Liver (tissue), 8 donors: ENCODE measurements at regions not wholly inside any gene's neighbourhood (a gene's known extent, or its start where the extent isn't known, plus 50 kb on each side); places are given as distances from the start of the nearest gene placed in this dataset.

Source experiments
- DNase-seq: peaks from one replicate; pipeline ENCODE4 v3.0.0-alpha.2; 2017; ENCODE audit warnings: low spot score
- H3K27ac ChIP-seq, 2 donors: one replicate each; pipeline ENCODE4 v1.7.0; 2013; ENCODE audit warnings: inconsistent platforms in 2 of 2, low read length in 2 of 2, control low read depth in 1 of 2, low read depth in 1 of 2, mild to moderate bottlenecking in 1 of 2
- H3K27me3 ChIP-seq, 4 donors: one replicate each; pipeline versions ENCODE4 v1.6.1 to v1.7.0; 2013; ENCODE audit warnings: low read length in 3 of 4, inconsistent platforms in 1 of 4, mild to moderate bottlenecking in 1 of 4, moderate library complexity in 1 of 4; ENCODE audit not compliant: control insufficient read depth in 4 of 4, insufficient read depth in 4 of 4
- H3K36me3 ChIP-seq, 4 donors: one replicate each; pipeline versions ENCODE4 v1.6.1 to v1.7.0; 2013; ENCODE audit warnings: low read length in 3 of 4, mild to moderate bottlenecking in 3 of 4, low read depth in 1 of 4, moderate library complexity in 1 of 4; ENCODE audit not compliant: control insufficient read depth in 4 of 4, insufficient read depth in 3 of 4
- H3K4me1 ChIP-seq, 4 donors: one replicate each; pipeline versions ENCODE4 v1.6.1 to v1.7.0; 2013; ENCODE audit warnings: low read length in 3 of 4, mild to moderate bottlenecking in 3 of 4, moderate library complexity in 1 of 4; ENCODE audit not compliant: control insufficient read depth in 4 of 4, insufficient read depth in 4 of 4
- H3K4me3 ChIP-seq, 3 donors: one replicate each; pipeline versions ENCODE4 v1.6.1 to v1.7.0; 2013; ENCODE audit warnings: low read length in 3 of 3, control low read depth in 1 of 3, low read depth in 1 of 3, mild to moderate bottlenecking in 1 of 3
- H3K9ac ChIP-seq, 2 donors: one replicate each; pipeline ENCODE4 v1.7.0; 2013; ENCODE audit warnings: low read length in 2 of 2, mild to moderate bottlenecking in 2 of 2, moderate library complexity in 2 of 2, control low read depth in 1 of 2, low read depth in 1 of 2
- H3K9me3 ChIP-seq, 4 donors: one replicate each; pipeline versions ENCODE4 v1.6.1 to v1.7.0; 2013; ENCODE audit warnings: low read length in 3 of 4; ENCODE audit not compliant: control insufficient read depth in 4 of 4
- FOXA1 ChIP-seq: IDR thresholded peaks from 2 replicates; pipeline ENCODE4 v1.6.1; 2016; ENCODE audit warnings: antibody characterized with exemption
- FOXA2 ChIP-seq: IDR thresholded peaks from 2 replicates; pipeline ENCODE4 v1.6.1; 2016; ENCODE audit warnings: antibody characterized with exemption
- GABPA ChIP-seq, 2 donors: IDR thresholded peaks in 1 of 2; conservative IDR thresholded peaks in 1 of 2; 2 replicates each; pipeline ENCODE4 v1.6.1; 2016; ENCODE audit warnings: antibody characterized with exemption in 2 of 2, mild to moderate bottlenecking in 1 of 2, moderate library complexity in 1 of 2
- HNF4G ChIP-seq: IDR thresholded peaks from 2 replicates; pipeline ENCODE4 v1.6.1; 2016; ENCODE audit warnings: antibody characterized with exemption
- JUND ChIP-seq, 2 donors: IDR thresholded peaks; 2 replicates each; pipeline ENCODE4 v1.6.1; 2016; ENCODE audit warnings: antibody characterized with exemption in 2 of 2
- RAD21 ChIP-seq, 2 donors: IDR thresholded peaks; 2 replicates each; pipeline ENCODE4 v1.6.1; 2016; ENCODE audit warnings: antibody characterized with exemption in 2 of 2, mild to moderate bottlenecking in 2 of 2
- RXRA ChIP-seq, 2 donors: IDR thresholded peaks; 2 replicates each; pipeline ENCODE4 v1.6.1; 2017 to 2018; ENCODE audit warnings: antibody characterized with exemption in 2 of 2, mild to moderate bottlenecking in 1 of 2
- YY1 ChIP-seq: IDR thresholded peaks from 2 replicates; pipeline ENCODE4 v1.6.1; 2016; ENCODE audit warnings: antibody characterized with exemption, mild to moderate bottlenecking
- WGBS: extraction: QIAGEN DNeasy Blood & Tissue Kit; methylation state at CpG from one replicate; pipeline ENCODE4 v1.1.7; 2013; 5-methylcytosine and 5-hydroxymethylcytosine counted together
- TF ChIP-seq, protein P1 (sequence below): IDR thresholded peaks from 2 replicates; pipeline ENCODE4 v1.6.1; 2016; ENCODE audit warnings: antibody characterized with exemption, mild to moderate bottlenecking
- TF ChIP-seq, protein P2 (sequence below): fragments of 150-350 bp; IDR thresholded peaks from 2 replicates; pipeline ENCODE4 v1.5.1; 2017; ENCODE audit warnings: improper control_type of control experiment, low read depth, low read length; ENCODE audit not compliant: missing input control
- TF ChIP-seq, protein P3 (sequence below): IDR thresholded peaks from 2 replicates; pipeline ENCODE4 v1.6.1; 2016; ENCODE audit warnings: antibody characterized with exemption
- TF ChIP-seq, protein P4 (sequence below): IDR thresholded peaks from 2 replicates; pipeline ENCODE4 v1.6.1; 2016; ENCODE audit warnings: antibody characterized with exemption
- TF ChIP-seq, protein P5 (sequence below): IDR thresholded peaks from 2 replicates; pipeline ENCODE4 v1.6.1; 2016; ENCODE audit warnings: antibody characterized with exemption
- donor health status: healthy.
- donor health status: healthy.
- donor health status: healthy.
- donor health status: healthy.
- donor health status: healthy.

DNA sequence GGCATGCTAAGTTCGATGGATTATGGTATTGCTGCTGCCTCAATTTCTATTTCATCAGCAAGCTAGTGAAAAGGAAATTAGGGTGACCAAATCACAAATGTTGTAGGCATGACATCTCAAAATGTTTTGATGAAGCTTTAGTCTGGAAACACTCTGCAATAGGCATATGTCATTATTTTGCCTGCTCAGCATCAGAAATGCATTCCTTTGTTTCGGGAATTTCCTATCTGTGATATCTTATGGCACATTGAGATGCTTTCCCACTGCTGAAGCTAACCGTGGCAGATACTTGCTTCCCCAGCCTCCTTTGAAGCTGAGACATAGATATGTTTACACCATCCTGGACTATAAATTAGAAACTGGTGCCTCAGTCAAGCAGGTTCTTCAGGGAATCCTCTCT lies 119.7 kb downstream of the CDC42EP3 start (continued):
- TF ChIP-seq, protein P1, sequence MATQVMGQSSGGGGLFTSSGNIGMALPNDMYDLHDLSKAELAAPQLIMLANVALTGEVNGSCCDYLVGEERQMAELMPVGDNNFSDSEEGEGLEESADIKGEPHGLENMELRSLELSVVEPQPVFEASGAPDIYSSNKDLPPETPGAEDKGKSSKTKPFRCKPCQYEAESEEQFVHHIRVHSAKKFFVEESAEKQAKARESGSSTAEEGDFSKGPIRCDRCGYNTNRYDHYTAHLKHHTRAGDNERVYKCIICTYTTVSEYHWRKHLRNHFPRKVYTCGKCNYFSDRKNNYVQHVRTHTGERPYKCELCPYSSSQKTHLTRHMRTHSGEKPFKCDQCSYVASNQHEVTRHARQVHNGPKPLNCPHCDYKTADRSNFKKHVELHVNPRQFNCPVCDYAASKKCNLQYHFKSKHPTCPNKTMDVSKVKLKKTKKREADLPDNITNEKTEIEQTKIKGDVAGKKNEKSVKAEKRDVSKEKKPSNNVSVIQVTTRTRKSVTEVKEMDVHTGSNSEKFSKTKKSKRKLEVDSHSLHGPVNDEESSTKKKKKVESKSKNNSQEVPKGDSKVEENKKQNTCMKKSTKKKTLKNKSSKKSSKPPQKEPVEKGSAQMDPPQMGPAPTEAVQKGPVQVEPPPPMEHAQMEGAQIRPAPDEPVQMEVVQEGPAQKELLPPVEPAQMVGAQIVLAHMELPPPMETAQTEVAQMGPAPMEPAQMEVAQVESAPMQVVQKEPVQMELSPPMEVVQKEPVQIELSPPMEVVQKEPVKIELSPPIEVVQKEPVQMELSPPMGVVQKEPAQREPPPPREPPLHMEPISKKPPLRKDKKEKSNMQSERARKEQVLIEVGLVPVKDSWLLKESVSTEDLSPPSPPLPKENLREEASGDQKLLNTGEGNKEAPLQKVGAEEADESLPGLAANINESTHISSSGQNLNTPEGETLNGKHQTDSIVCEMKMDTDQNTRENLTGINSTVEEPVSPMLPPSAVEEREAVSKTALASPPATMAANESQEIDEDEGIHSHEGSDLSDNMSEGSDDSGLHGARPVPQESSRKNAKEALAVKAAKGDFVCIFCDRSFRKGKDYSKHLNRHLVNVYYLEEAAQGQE = no peak
- no peak for TF ChIP-seq RAD21 (IDR thresholded peaks at IDR 0.05)
- TF ChIP-seq FOXA1 = no peak

DNA sequence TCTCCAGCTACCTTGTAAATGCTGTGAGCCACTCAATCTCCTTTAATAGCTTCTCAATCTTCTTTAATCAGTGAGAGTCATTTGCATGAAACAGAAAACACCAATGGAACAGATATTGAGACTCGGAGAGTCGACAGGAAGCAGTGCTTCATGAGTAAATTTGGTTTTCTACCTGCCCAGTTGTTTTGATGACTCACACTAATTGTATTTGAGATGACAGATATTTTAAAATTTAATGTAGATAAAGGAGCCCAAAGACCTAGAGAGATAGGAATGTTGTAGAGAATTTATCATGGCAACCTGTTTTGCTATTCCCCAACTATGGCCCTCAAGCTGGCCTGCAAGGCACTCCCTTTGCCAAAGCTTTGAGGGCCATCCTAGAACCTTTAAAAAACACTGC lies 119.1 kb downstream of the CDC42EP3 start:
- no peak overlapping the region for H3K4me3 ChIP-seq
- H3K27me3 ChIP-seq = no peaks in the 10 kb centered on the region
- no peak overlapping the region for H3K9ac ChIP-seq
- 88% methylated on average over 2 of the region's 2 CpGs for WGBS
- H3K27ac ChIP-seq = no peak overlapping the region
- H3K36me3 ChIP-seq = peaks cover 0 to 2% (median 0%) of the 10 kb centered on the region in 4 donors
- H3K9me3 ChIP-seq = no peaks in the 10 kb centered on the region
- no peak for DNase-seq
- TF ChIP-seq RXRA (IDR thresholded peaks at IDR 0.05) (no peak), FOXA2 (no peak)
- TF ChIP-seq, protein P2, sequence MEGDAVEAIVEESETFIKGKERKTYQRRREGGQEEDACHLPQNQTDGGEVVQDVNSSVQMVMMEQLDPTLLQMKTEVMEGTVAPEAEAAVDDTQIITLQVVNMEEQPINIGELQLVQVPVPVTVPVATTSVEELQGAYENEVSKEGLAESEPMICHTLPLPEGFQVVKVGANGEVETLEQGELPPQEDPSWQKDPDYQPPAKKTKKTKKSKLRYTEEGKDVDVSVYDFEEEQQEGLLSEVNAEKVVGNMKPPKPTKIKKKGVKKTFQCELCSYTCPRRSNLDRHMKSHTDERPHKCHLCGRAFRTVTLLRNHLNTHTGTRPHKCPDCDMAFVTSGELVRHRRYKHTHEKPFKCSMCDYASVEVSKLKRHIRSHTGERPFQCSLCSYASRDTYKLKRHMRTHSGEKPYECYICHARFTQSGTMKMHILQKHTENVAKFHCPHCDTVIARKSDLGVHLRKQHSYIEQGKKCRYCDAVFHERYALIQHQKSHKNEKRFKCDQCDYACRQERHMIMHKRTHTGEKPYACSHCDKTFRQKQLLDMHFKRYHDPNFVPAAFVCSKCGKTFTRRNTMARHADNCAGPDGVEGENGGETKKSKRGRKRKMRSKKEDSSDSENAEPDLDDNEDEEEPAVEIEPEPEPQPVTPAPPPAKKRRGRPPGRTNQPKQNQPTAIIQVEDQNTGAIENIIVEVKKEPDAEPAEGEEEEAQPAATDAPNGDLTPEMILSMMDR = no peak
- TF ChIP-seq, protein P3, sequence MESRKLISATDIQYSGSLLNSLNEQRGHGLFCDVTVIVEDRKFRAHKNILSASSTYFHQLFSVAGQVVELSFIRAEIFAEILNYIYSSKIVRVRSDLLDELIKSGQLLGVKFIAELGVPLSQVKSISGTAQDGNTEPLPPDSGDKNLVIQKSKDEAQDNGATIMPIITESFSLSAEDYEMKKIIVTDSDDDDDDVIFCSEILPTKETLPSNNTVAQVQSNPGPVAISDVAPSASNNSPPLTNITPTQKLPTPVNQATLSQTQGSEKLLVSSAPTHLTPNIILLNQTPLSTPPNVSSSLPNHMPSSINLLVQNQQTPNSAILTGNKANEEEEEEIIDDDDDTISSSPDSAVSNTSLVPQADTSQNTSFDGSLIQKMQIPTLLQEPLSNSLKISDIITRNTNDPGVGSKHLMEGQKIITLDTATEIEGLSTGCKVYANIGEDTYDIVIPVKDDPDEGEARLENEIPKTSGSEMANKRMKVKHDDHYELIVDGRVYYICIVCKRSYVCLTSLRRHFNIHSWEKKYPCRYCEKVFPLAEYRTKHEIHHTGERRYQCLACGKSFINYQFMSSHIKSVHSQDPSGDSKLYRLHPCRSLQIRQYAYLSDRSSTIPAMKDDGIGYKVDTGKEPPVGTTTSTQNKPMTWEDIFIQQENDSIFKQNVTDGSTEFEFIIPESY = no peak
- H3K4me1 ChIP-seq = no peaks in the 10 kb centered on the region

DNA sequence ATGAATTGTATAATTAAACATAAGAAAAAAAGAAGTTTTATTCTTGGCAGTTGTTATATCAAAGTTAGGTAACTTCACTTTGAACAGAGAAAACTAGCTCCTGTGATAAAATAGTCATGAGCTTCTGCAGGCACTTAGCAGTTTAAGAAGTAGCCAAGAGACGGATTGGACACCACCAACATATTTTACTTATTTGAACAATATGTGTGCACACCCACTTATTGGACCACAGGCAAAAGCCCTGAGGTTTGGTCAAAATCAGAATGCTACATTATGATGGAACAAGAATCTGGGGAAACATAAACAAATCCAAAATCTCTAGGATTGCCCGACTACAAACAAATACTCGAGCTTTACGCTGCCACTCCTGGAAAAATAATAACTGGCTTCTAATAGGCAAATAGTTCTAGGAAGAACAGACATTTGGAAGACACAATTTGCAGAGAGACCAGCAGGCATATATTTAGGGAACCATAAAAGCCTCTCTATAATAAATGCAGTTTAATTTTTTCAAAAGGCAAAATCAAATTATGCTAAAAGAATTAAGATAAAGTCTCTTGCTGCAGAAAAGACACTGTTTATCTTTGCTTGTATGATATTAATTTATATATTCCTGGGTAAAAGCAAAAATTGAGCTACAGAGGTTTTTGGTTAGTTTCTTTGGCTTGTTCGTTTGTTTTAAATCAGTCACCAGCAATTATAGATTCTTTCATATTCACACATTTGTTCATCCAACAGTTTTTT lies 117.9 kb downstream of the CDC42EP3 start:
- H3K4me1 ChIP-seq = no peaks in the 10 kb centered on the region
- 92% methylated on average over 5 of the region's 5 CpGs for WGBS
- H3K9ac ChIP-seq = no peak overlapping the region
- H3K4me3 ChIP-seq = no peak overlapping the region
- no peak for DNase-seq
- peaks cover 0 to 2% (median 0%) of the 10 kb centered on the region in 4 donors for H3K36me3 ChIP-seq
- no peaks in the 10 kb centered on the region for H3K27me3 ChIP-seq
- TF ChIP-seq, protein P3 = no peak
- TF ChIP-seq, protein P4, sequence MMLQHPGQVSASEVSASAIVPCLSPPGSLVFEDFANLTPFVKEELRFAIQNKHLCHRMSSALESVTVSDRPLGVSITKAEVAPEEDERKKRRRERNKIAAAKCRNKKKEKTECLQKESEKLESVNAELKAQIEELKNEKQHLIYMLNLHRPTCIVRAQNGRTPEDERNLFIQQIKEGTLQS = no peak
- no peak for TF ChIP-seq JUND (IDR thresholded peaks at IDR 0.05)
- TF ChIP-seq RAD21 (IDR thresholded peaks at IDR 0.05) = no peak
- TF ChIP-seq YY1 = no peak
- no peak for TF ChIP-seq GABPA (IDR thresholded peaks at IDR 0.05 in 1 of 2, conservative IDR thresholded peaks at IDR 0.05 in 1 of 2)
- TF ChIP-seq, protein P2 = no peak
- TF ChIP-seq, protein P5, sequence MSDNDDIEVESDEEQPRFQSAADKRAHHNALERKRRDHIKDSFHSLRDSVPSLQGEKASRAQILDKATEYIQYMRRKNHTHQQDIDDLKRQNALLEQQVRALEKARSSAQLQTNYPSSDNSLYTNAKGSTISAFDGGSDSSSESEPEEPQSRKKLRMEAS = no peak
- no peak for TF ChIP-seq FOXA2
- TF ChIP-seq HNF4G = no peak
- TF ChIP-seq RXRA (IDR thresholded peaks at IDR 0.05) = no peak
- H3K27ac ChIP-seq = no peak overlapping the region
- H3K9me3 ChIP-seq = no peaks in the 10 kb centered on the region
